Activated CD8-positive, alpha-beta memory T cell treated with anti-CD3 and anti-CD28 coated beads for 48 hours (primary cell): ENCODE measurements at regions not wholly inside any gene's neighbourhood (a gene's known extent, or its start where the extent isn't known, plus 50 kb on each side); places are given as distances from the start of the nearest gene placed in this dataset.
"Not testable (repeated sequence)": the region's sequence is repeated elsewhere in the genome, so short reads cannot be mapped to it uniquely, and the experiment has no call there.

Experiments used
- DNase-seq, 3 experiments: peaks; one replicate each; pipeline ENCODE4 v3.0.0-alpha.2; 2020; ENCODE audit warnings: low read depth in 2 of 3, low spot score in 2 of 3

GRCh38 chr15:70238917-70239316 is 141.2 kb upstream of the TLE3 start:
- no peak for DNase-seq

DNA sequence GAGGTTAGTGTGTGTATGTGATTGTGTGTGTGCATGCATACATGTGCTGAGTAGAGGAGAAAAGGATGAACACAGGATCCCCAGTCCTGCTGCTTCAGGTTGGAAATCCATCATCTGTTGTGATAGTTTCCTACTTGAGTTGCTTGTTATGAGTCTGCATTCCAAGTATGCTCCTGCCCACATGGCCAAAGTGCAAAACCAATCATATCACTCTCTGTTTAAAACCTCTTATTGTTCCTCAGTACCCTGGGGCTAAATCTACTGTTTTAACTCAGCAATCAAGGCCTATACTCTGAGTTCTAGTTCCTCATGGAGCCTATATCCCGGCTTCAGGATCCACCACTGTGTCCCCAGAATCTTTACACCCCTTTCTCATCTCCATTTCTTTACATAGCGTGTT is 139.9 kb upstream of the TLE3 start:
- DNase-seq, result no peak

DNA sequence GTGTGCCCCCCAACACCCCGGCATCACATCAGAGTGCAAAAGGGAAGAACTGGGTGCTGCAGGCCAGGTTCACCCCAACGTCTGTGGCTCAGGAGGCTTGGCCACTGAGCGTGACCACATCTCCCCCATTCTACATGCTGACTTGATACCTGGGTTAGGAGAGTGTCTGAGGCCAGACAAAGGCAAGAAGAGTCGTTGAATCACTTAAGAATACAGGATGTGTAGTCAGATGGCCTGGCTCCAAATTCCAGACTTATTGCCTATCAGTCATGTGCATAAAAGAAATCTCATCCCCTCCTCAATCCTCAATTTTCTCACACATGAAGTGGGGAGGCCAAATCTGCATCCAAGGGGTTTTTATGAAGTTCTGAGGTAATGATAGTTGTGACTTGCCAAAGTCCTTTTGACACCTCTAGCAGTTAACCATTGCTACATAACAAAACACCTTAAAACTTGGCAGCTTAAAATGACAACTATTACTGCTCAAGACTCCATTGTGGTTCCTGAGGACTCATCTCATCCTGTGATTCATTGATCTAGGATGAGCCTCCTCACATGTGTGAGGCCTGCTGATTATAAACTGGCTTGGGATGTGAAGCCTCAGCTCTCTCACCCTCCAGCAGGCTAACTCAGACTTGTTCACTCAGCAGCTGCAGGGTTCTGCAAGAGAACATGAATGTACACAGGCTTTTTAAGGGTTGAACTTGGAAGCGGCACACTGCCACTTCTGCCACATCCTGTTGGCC is 138.8 kb upstream of the TLE3 start:
- DNase-seq, result no peak

DNA sequence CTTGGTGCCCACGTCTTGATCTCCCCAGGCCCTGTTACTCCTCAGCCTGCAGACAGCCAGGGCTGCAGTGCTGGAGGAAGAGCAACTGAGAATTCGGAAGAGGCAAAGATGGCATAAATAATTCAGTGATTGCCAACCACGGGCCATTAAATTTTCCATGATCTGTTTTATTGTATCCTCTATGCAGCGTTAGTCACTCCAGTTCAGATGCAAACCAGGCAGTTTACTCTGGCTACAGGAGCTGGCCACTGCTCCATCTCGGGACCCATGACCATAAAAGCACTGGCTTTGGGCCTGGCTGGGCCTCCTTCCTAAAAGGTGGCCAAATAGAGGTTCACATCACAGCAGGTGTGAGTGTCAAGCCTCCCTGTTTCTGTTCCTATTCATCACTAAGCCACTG is 137.6 kb upstream of the TLE3 start:
- no peak for DNase-seq

GRCh38 chr15:70234256-70234905 is 136.7 kb upstream of the TLE3 start:
- no peak for DNase-seq

DNA sequence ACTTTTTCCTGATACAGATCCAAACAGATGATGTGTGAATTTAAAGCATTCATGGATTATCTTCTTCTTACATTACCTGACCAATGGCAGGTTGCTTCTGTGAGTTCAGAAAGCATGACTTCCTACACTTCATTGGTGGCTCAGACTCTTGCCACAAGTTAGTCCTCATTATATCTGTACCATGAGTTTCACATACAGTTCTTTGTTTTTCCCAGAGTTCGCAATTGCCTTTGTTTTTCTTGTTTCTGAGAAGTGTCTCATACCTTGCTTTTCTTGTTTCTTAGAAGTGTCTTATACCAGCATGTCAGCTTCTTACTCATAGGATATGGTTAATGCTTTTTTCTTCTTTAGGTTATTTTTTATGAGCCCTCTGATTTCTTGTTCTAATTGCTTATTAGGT is 133.8 kb upstream of the TLE3 start:
- DNase-seq, result no peak

DNA sequence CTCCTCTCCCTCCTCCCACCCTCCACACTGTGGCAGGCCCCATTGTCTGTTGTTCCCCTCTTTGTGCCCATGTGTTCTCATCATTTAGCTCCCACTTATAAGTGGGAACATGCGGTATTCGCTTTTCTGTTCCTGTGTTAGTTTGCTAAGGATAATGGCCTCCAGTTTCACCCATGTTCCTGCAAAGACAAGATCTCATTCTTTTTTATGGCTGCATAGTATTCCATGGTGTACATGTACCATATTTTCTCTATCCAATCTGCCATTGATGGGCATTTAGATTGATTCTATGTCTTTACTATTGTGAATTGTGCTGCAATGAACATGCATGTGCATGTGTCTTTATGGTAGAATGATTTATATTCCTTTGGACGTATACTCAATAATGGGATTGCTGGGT is 130.2 kb upstream of the TLE3 start:
- DNase-seq, result not testable (repeated sequence)

DNA sequence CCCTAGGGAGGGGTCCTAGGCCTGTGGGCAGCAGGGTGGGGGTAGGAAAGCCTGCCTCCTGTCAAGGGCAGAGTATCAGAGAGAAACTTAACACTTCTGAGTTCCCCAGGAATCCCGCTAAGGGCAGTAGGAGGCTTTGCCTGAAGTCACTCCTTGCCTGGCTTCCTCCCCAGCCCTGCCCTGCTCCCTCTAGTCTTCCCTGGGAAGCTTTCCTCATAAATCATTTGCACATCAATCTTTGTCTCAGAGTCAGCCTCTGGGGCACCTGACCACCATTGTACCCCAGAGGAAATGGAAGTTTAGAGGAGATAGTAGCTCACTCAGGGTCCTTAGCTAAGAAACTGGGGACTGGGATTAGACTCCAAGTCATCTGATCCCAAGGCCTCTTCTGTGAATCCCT is 129.4 kb upstream of the TLE3 start:
- DNase-seq, result no peak

DNA sequence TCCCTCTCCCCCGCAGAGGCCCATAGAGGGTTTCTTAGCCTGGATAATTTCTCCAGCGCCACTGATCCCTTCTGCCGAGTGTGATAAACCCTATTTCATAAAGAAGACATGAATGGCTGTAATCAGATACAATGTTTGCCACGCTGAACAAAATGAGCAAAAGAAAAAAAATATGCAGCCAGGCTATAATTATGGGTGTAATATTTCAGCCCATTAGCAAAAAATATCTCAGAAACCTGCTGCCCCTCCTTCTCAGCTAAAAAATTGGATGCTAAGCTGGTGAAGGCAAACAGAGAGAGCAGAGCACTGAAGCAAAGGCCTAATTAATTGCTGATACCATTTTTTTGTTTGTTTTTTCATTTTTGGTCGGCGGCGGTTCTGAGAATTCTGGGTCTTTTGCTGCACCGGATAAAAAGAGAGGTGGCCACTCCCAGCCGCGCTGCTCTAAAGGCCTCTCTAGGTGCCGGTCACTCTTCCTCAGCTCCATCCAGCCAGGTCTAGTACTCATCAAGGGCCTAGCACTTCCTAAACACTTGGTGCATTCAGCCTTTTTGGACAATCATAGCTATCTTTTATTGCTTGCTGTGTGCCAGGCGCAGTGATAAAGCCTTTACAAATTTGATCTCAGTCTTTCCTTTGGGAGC is 128.7 kb upstream of the TLE3 start:
- no peak for DNase-seq

GRCh38 chr15:70225416-70225815 is 127.7 kb upstream of the TLE3 start:
- no peak for DNase-seq

GRCh38 chr15:70222606-70223005 is 124.9 kb upstream of the TLE3 start:
- DNase-seq, result no peak

DNA sequence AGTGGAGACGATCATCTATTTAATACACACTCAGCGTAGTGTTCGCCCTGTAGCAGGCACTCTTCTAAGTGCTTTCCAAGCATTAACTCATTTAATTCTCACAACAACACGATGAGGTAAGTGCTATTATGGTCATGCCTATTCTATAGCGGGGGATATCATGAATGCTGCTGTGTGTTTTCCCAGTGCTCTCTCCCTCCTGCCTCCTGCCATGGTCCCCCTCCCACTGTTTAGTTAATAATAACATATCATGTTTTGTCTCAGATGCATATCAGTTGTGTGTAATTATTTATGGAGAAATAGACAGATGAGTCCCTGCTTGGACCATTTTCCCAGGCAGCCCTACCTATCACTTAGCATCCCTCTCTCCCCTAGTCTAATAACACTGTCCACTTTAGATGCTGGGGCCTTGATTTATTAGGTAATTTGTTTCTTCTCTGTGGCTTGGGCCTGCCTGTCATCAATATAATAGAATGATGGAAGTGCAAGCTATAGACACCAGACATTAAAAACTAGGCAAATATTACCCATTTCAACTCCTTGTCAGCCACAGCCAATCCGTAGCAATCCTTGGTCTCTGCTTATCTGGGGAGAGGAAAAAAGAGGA is 122.9 kb upstream of the TLE3 start:
- no peak for DNase-seq

DNA sequence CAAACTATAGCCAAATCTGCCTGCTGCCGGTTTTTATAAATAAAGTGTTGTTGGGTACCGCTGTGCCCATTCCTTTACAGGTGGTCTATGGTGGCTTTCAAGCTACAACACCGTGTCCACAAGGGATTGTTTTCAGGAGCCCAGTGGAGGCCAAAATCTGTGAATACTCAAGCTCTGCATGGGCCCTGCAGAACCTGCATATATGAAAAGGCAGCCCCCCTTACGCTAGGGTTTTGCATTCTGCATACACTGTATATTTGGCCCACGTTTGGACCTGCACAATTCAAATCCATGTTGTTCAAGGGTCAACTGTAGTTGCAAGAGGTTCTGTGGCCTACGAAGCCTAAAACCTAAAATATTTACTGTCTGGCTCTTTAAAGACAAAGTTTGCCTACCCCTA is 122.2 kb upstream of the TLE3 start:
- DNase-seq, result no peak

DNA sequence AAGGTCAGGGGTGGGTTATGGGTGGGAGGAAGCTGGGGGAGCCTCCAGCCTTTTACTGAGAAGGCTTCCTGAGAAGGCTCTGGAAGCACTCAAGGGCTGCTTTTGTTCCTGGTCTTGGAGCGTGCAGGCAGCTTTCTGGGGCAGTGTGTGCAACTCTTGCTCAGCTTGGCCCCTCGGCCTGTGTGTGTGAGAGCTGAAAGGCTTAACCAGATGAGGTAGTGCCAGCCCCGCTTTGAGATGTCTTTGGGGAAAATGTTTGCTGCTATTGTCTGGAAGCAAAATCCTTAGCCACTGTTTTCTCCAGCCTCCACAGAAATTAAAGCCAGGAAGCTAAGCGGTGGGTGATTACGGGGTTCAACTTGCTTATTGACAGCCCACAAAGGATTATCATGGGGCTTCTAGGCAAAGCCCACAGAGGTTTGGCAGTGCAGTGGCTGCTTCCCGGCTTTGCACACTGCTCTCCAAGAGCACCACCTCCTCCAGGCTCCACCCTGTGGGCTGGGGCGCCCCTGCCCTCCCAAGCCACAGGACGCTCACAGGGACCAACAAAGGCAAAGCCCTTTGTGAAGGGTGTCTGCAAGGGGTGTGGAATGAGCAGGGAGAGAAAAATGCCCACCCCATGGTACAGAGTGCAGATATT is 121.7 kb upstream of the TLE3 start:
- no peak for DNase-seq

GRCh38 chr15:70217226-70218160 is 119.8 kb upstream of the TLE3 start:
- DNase-seq, result no peak

DNA sequence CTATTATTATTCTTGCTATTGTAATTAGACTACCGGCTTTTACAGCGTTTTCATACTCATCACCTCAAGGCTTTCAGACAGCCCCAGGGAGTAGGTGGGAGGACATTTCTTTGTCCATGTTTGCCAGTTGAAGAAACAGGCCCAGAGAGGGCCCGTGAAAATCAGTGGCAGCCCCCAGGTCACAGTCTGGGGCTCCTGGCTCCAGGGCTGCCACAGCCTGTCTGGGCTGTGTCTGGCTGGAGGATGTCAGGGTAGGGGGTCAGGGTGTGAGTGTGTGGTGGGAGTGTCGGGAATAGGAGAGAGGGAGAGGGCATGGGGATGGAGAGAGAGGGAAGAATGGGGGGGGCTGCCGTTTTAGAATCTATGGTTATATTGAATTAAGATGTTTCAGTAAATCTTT is 118.2 kb upstream of the TLE3 start:
- no peak for DNase-seq

- DNase-seq, result no peak
Measured at GRCh38 chr15:70214941-70215635, 117.4 kb upstream of the TLE3 start.

GRCh38 chr15:70214276-70214675 is 116.6 kb upstream of the TLE3 start:
- DNase-seq, result no peak

GRCh38 chr15:70213794-70214193 is 116.1 kb upstream of the TLE3 start:
- no peak for DNase-seq

DNA sequence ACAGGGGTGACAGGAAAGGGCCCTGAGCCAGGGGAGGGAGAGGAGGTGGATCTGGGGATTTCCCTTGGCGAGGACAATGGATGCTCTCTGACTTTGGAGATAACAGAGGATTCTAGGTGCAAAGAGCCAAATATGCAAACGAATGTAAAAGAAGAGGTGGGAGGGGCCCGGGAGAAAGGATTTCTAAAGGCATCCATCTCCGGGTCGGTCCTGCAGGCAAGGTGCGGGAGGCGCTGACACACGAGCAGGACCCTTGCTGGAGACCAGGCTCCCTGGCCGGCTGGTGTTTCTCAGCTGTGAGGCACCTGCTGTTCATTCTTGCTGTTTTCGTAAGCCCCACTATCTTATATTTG is 115.2 kb upstream of the TLE3 start:
- DNase-seq, result no peak
